ENCODE measurements at regions not wholly inside any gene's neighbourhood (a gene's known extent, or its start where the extent isn't known, plus 50 kb on each side); places are given as distances from the start of the nearest gene placed in this dataset.

- TF ChIP-seq CHD2 (IDR thresholded peaks at IDR 0.05; ENCODE audit: low read length, partially characterized antibody) (no peak), POLR2A (IDR thresholded peaks at IDR 0.05; ENCODE audit: low read length) (no peak), USF2 (IDR thresholded peaks at IDR 0.05) (no peak), CTCF (IDR thresholded peaks at IDR 0.05) (no peak), ZSCAN20 (CRISPR knock-in tag; IDR thresholded peaks at IDR 0.05) (no peak), NPAS2 (CRISPR knock-in tag; IDR thresholded peaks at IDR 0.05; ENCODE audit: borderline replicate concordance) (no peak), CEBPB (IDR thresholded peaks at IDR 0.05) (no peak), RAD21 (conservative IDR thresholded peaks at IDR 0.05 in 1 of 2, IDR thresholded peaks at IDR 0.05 in 1 of 2) (no peak), HOXA7 (CRISPR knock-in tag; IDR thresholded peaks at IDR 0.05) (no peak), EHMT2 (IDR thresholded peaks at IDR 0.05; ENCODE audit: low read depth) (no peak), POLR2AphosphoS2 (conservative IDR thresholded peaks at IDR 0.05; ENCODE audit: low read length) (no peak), BCL3 (IDR thresholded peaks at IDR 0.05) (no peak), MAX (IDR thresholded peaks at IDR 0.05) (no peak)
Measured at GRCh38 chr6:15861486-15861885, 198.7 kb upstream of the DTNBP1 start.

Measured in A549 (cell line).